Epithelial cell of proximal tubule (primary cell): ENCODE measurements at regions not wholly inside any gene's neighbourhood (a gene's known extent, or its start where the extent isn't known, plus 50 kb on each side); places are given as distances from the start of the nearest gene placed in this dataset.

Experiments used
- DNase-seq: peaks from one replicate; pipeline ENCODE4 v3.0.0-alpha.2; 2011; ENCODE audit warnings: low read depth
- H3K4me3 ChIP-seq: 2 replicates; pipeline ENCODE4 v1.5.1; 2011; ENCODE audit warnings: low read depth, mild to moderate bottlenecking, low read length
- CTCF ChIP-seq: conservative IDR thresholded peaks from 2 replicates; pipeline ENCODE4 v1.5.1; 2012; ENCODE audit warnings: low read depth, mild to moderate bottlenecking, low read length

GRCh38 chr17:77393867-77394539 is 253.2 kb downstream of the SEC14L1 start:
- no peak for DNase-seq
- TF ChIP-seq CTCF: no peak
- H3K4me3 ChIP-seq: no peak overlapping the region

- DNase-seq: no peak
- H3K4me3 ChIP-seq: no peak overlapping the region
- TF ChIP-seq CTCF: no peak
Observed at GRCh38 chr17:77394540-77395295, 253.9 kb downstream of the SEC14L1 start.

DNA sequence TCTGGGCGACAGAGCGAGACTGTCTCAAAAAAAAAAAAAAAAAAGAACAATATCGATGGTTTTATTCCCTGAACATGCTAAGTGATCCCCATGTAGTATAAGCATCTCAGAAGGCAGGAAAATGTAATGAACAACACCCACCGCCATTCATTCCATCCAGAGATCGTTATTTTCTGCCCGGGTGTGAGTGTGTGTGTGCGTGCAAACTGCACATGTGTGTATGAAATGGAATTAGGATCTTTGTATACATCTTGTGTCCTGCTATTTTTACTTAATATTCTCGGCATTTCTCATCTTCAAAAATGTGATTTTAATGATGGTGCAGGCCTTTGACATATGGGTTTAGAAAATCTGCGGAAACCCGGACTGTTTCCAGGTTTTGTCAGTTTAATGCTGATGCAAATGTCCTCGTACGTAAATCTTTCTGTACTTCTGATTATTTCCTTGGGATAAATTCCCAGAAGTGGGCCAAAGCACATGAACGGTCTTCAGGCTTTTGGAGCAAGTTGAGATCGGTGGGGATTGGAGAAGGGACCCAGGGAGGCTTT is 254.8 kb downstream of the SEC14L1 start:
- no peak for DNase-seq
- no peak for TF ChIP-seq CTCF
- H3K4me3 ChIP-seq: no peak overlapping the region

DNA sequence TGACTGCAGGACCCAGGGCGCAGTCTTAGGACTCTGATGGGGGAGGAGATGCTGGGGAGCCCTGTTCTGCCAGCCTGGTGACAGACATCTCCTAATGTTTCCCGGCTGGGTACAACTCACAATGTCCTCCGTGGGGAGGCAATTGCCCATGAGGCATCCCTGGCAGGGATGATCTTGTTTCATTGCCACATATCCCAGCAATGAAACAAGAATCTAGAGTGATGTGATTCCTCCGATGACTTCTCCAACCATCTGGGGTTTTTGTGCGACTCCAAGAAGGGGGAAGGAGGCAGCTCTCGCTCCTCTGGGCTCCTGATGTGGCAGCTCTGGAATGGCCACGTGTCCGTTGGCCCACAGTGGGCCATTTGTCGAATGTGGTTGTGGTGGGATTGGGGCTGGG is 255.8 kb downstream of the SEC14L1 start:
- TF ChIP-seq CTCF: no peak
- DNase-seq: no peak
- no peak overlapping the region for H3K4me3 ChIP-seq

GRCh38 chr17:77398274-77398673 is 257.5 kb downstream of the SEC14L1 start:
- no peak for DNase-seq
- TF ChIP-seq CTCF: no peak

GRCh38 chr17:77399319-77399957 is 258.7 kb downstream of the SEC14L1 start:
- TF ChIP-seq CTCF: no peak
- DNase-seq: no peak
- no peak overlapping the region for H3K4me3 ChIP-seq

More at GRCh38 chr17:77398274-77398673, 257.5 kb downstream of the SEC14L1 start:
- no peak overlapping the region for H3K4me3 ChIP-seq
